ENCODE measurements at regions not wholly inside any gene's neighbourhood (a gene's known extent, or its start where the extent isn't known, plus 50 kb on each side); places are given as distances from the start of the nearest gene placed in this dataset.

DNA sequence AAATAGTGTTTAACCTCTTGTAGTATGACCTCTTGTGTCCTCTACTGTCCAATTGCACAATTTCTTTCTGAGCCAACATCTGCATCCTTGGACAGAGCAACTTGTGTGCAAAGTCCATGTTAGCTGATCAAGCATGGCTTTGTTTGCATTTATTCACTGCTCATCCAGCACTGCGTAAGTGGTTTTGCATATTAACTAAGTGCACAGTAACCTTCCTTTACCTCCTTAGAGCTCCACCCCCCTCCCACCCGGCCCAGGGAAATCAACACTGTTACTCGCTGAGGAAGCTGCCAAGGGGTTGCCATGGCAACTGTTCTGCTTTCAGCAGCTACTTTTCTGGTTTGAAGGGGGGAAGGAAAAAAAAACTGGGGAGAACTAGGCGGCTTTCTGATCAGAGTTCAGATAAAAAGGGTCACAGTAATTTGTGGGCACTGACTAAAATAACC lies 153.5 kb upstream of the KLF12 start (continued):
- TF ChIP-seq, protein P1, sequence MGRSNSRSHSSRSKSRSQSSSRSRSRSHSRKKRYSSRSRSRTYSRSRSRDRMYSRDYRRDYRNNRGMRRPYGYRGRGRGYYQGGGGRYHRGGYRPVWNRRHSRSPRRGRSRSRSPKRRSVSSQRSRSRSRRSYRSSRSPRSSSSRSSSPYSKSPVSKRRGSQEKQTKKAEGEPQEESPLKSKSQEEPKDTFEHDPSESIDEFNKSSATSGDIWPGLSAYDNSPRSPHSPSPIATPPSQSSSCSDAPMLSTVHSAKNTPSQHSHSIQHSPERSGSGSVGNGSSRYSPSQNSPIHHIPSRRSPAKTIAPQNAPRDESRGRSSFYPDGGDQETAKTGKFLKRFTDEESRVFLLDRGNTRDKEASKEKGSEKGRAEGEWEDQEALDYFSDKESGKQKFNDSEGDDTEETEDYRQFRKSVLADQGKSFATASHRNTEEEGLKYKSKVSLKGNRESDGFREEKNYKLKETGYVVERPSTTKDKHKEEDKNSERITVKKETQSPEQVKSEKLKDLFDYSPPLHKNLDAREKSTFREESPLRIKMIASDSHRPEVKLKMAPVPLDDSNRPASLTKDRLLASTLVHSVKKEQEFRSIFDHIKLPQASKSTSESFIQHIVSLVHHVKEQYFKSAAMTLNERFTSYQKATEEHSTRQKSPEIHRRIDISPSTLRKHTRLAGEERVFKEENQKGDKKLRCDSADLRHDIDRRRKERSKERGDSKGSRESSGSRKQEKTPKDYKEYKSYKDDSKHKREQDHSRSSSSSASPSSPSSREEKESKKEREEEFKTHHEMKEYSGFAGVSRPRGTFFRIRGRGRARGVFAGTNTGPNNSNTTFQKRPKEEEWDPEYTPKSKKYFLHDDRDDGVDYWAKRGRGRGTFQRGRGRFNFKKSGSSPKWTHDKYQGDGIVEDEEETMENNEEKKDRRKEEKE (IDR thresholded peaks at IDR 0.05) = no peak
- TF ChIP-seq NKX3-1 (CRISPR knock-in tag; IDR thresholded peaks at IDR 0.05) = 0 out of 2 replicates have a peak, but pooled peaks have one; percentile 26
- 0 out of 2 replicates have a peak, but pooled peaks have one; percentile 37 for TF ChIP-seq FOXP1 (IDR thresholded peaks at IDR 0.05)
- TF ChIP-seq FOXP1 (CRISPR knock-in tag; IDR thresholded peaks at IDR 0.05) = peak; percentile 90
- TF ChIP-seq, protein P2, sequence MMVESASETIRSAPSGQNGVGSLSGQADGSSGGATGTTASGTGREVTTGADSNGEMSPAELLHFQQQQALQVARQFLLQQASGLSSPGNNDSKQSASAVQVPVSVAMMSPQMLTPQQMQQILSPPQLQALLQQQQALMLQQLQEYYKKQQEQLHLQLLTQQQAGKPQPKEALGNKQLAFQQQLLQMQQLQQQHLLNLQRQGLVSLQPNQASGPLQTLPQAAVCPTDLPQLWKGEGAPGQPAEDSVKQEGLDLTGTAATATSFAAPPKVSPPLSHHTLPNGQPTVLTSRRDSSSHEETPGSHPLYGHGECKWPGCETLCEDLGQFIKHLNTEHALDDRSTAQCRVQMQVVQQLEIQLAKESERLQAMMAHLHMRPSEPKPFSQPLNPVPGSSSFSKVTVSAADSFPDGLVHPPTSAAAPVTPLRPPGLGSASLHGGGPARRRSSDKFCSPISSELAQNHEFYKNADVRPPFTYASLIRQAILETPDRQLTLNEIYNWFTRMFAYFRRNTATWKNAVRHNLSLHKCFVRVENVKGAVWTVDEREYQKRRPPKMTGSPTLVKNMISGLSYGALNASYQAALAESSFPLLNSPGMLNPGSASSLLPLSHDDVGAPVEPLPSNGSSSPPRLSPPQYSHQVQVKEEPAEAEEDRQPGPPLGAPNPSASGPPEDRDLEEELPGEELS (CRISPR knock-in tag; IDR thresholded peaks at IDR 0.05) = peak; percentile 84
- peak; percentile 99 for TF ChIP-seq ESRRA (CRISPR knock-in tag; IDR thresholded peaks at IDR 0.05; ENCODE audit: low read depth)
- TF ChIP-seq NFE2L2 (IDR thresholded peaks at IDR 0.05; ENCODE audit: low read length) = no peak
- 0 out of 2 replicates have a peak, but pooled peaks have one; percentile 46 for TF ChIP-seq ARNT2 (CRISPR knock-in tag; IDR thresholded peaks at IDR 0.05; ENCODE audit: low read depth)
- no peak for TF ChIP-seq EEA1 (CRISPR knock-in tag; IDR thresholded peaks at IDR 0.05; ENCODE audit: borderline replicate concordance)
- peak; percentile 58; the same call in 1 of the 2 replicates for TF ChIP-seq HOXA3 (CRISPR knock-in tag; IDR thresholded peaks at IDR 0.05)
- TF ChIP-seq SRF (IDR thresholded peaks at IDR 0.05; ENCODE audit: low read depth, low read length) = no peak
- no peak for TF ChIP-seq ZNF749 (CRISPR knock-in tag; IDR thresholded peaks at IDR 0.05; ENCODE audit: borderline replicate concordance)
- TF ChIP-seq ATF3 (CRISPR knock-in tag; IDR thresholded peaks at IDR 0.05) = 0 out of 2 replicates have a peak, but pooled peaks have one; percentile 16
- TF ChIP-seq ONECUT2 (CRISPR knock-in tag; IDR thresholded peaks at IDR 0.05) = 0 out of 2 replicates have a peak, but pooled peaks have one; percentile 15
- TF ChIP-seq SP140L (CRISPR knock-in tag; IDR thresholded peaks at IDR 0.05; ENCODE audit: borderline replicate concordance) = no peak
- peak; percentile 67; the same call in 1 of the 2 replicates for TF ChIP-seq ZNF331 (CRISPR knock-in tag; IDR thresholded peaks at IDR 0.05)
- TF ChIP-seq NFKBIZ (CRISPR knock-in tag; IDR thresholded peaks at IDR 0.05) = peak; percentile 58; the same call in 1 of the 2 replicates
- TF ChIP-seq ETV5 (CRISPR knock-in tag; IDR thresholded peaks at IDR 0.05; ENCODE audit: borderline replicate concordance) = no peak
- TF ChIP-seq, protein P3, sequence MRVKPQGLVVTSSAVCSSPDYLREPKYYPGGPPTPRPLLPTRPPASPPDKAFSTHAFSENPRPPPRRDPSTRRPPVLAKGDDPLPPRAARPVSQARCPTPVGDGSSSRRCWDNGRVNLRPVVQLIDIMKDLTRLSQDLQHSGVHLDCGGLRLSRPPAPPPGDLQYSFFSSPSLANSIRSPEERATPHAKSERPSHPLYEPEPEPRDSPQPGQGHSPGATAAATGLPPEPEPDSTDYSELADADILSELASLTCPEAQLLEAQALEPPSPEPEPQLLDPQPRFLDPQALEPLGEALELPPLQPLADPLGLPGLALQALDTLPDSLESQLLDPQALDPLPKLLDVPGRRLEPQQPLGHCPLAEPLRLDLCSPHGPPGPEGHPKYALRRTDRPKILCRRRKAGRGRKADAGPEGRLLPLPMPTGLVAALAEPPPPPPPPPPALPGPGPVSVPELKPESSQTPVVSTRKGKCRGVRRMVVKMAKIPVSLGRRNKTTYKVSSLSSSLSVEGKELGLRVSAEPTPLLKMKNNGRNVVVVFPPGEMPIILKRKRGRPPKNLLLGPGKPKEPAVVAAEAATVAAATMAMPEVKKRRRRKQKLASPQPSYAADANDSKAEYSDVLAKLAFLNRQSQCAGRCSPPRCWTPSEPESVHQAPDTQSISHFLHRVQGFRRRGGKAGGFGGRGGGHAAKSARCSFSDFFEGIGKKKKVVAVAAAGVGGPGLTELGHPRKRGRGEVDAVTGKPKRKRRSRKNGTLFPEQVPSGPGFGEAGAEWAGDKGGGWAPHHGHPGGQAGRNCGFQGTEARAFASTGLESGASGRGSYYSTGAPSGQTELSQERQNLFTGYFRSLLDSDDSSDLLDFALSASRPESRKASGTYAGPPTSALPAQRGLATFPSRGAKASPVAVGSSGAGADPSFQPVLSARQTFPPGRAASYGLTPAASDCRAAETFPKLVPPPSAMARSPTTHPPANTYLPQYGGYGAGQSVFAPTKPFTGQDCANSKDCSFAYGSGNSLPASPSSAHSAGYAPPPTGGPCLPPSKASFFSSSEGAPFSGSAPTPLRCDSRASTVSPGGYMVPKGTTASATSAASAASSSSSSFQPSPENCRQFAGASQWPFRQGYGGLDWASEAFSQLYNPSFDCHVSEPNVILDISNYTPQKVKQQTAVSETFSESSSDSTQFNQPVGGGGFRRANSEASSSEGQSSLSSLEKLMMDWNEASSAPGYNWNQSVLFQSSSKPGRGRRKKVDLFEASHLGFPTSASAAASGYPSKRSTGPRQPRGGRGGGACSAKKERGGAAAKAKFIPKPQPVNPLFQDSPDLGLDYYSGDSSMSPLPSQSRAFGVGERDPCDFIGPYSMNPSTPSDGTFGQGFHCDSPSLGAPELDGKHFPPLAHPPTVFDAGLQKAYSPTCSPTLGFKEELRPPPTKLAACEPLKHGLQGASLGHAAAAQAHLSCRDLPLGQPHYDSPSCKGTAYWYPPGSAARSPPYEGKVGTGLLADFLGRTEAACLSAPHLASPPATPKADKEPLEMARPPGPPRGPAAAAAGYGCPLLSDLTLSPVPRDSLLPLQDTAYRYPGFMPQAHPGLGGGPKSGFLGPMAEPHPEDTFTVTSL (CRISPR knock-in tag; IDR thresholded peaks at IDR 0.05; ENCODE audit: borderline replicate concordance) = peak; percentile 85
